GM12875 (cell line): ENCODE measurements at regions not wholly inside any gene's neighbourhood (a gene's known extent, or its start where the extent isn't known, plus 50 kb on each side); places are given as distances from the start of the nearest gene placed in this dataset.

Source experiments
- H3K4me3 ChIP-seq: one replicate; pipeline ENCODE4 v1.5.1; 2011; ENCODE audit warnings: low read depth, low read length, control low read depth
- CTCF ChIP-seq: IDR thresholded peaks from 2 replicates; pipeline ENCODE4 v1.5.1; 2011; ENCODE audit warnings: low read depth, mild to moderate bottlenecking, control low read depth, inconsistent platforms, low read length, moderate library complexity, borderline replicate concordance; ENCODE audit not compliant: insufficient read depth

DNA sequence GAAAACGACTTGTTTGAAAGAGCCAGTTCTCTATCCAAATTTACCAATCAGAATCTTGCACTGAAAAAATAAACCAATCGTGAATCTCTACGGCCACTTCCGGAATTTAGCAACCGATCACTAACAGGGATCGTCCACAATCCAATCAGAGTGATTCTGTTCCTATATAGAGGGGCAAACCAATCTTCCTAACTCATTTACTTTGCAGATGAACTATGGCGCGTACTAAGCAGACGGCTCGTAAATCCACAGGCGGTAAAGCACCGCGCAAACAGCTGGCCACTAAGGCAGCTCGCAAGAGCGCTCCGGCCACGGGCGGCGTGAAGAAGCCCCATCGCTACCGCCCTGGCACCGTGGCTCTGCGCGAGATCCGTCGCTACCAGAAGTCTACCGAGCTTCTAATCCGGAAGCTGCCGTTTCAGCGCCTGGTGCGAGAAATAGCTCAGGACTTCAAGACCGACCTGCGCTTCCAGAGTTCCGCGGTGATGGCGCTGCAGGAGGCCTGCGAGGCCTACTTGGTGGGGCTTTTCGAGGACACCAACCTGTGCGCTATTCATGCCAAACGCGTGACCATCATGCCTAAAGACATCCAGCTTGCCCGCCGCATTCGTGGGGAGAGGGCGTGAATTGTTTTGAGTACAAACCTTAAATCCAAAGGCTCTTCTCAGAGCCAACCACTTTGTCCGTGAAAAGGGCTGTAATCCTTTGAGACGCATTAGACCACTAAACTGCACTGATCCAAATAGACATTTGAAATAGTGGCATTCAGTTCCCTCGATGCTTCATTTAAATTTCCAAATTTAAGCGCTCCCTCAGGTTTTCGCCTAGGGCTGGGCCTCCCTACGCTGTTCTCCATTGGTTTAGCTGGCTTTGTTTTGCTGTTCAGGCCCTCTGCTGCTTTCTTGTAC is 138.0 kb downstream of the HFE start:
- no peak overlapping the region for H3K4me3 ChIP-seq
- no peak for TF ChIP-seq CTCF

DNA sequence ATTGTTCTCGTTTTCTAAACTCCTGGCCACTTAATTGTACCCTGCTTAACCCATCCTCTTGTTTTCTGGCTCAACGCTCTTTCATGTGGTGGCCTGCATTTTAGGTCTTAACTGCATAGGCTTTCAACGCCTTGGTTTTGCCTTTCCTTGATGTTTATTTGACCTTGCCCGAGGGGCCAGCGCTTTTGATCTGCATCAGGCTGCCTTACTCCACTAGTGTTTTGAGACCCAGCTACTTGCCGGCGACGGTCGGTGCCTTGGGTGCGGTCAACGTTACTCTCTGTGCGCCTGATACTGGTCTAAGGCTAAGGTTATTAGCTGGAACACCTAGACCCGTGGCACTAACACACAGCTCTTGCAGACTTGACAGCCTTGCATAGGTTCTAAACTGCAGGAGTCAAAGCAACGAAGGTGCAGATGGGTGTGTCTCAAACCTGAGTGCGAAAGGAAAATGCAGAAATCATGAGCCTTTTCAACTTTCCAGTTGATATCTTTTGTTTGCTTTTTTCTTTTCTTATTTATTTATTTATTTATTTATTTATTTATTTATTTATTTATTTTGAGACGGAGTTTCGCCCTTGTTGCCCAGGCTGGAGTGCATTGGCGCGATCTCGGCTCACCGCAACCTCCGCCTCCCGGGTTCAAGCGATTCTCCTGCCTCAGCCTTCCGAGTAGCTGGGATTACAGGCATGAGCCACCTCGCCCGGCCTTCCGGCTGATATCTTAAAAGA is 138.8 kb downstream of the HFE start:
- H3K4me3 ChIP-seq = no peak overlapping the region
- TF ChIP-seq CTCF = no peak

DNA sequence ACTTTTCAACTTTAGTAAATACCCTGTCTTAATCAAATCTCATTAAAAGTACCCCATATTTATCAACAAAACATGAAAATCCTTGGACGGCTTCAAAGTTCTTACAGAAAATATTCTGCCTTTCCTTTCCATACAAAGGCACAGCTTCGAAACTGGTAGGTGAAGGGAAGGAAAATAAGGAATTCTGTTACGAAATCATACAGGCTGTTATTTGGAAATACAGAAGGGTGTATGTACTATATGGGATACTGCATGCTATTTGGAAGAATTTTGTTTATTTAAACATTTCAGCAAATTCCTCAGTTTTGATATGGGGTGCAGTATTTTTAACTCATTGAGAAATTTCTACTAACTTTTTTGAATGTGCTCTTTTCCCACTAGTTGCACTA is 138.4 kb upstream of the BTN3A2 start:
- TF ChIP-seq CTCF = no peak
- no peak overlapping the region for H3K4me3 ChIP-seq

DNA sequence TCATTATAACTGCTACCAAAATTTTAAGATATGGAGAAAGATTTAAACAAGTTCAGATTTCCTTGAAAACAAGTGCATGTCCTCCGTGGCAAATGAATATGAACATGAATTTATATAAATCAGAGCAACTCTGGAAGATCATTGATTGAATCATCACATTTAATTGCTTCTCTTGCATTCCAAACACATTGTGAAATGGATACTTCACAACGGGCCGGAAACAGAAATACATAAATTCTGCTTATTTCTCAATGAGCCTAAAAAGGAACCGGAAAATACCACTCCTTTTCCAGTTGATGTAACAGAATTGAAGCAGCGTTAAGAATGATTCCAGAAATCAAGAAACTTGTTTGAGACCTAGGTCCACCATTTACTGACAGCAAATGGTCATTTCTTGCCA is 134.6 kb upstream of the BTN3A2 start:
- H3K4me3 ChIP-seq = no peak overlapping the region
- no peak for TF ChIP-seq CTCF

DNA sequence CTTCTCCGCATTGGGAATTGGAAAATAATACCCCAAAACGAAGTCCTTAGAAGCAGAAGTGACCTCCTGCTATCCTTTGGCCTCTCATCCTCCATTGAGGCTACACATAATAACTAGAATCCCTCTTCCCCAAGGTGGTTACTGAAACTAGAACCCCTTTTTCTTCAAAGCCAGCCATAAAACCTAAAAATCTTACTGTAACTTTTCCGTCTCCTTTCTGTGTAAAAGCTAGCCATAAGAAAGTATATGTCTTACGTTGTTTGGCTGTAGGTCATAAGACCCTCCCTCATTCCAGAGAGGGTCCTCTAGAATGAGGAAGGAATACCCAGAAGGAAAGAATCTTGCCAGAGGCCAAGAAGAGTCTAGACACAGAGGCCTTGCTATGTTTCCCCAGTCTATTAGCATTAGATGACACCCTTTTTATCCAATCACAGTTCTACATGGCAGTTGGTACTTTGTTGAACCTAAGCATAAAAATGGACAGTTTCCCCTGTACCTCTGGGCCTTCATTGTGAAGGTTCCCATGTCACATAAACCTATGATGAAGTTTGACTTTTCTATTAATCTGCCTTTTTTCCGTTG is 133.9 kb upstream of the BTN3A2 start:
- no peak overlapping the region for H3K4me3 ChIP-seq
- no peak for TF ChIP-seq CTCF

GRCh38 chr6:26232306-26232939 is 132.6 kb upstream of the BTN3A2 start:
- TF ChIP-seq CTCF = no peak
- H3K4me3 ChIP-seq = peak overlapping the region; percentile 60
